Loucy (cell line): ENCODE measurements at regions not wholly inside any gene's neighbourhood (a gene's known extent, or its start where the extent isn't known, plus 50 kb on each side); places are given as distances from the start of the nearest gene placed in this dataset.

Source experiments
- CTCF ChIP-seq: fragments of 200-600 bp; sonication (generic); conservative IDR thresholded peaks from 2 replicates; pipeline ENCODE4 v1.5.1; 2014; ENCODE audit warnings: mild to moderate bottlenecking, antibody characterized with exemption, low read length
- EZH2phosphoT487 ChIP-seq: fragments of 200-600 bp; IDR thresholded peaks from 2 replicates; pipeline ENCODE4 v1.6.1; 2018; ENCODE audit warnings: antibody characterized with exemption, mild to moderate bottlenecking, moderate library complexity, borderline replicate concordance

GRCh38 chr11:92897487-92897886, 72.0 kb upstream of the MTNR1B start:
- TF ChIP-seq CTCF (no peak), EZH2phosphoT487 (no peak)
